NB4 (cell line): ENCODE measurements at regions not wholly inside any gene's neighbourhood (a gene's known extent, or its start where the extent isn't known, plus 50 kb on each side); places are given as distances from the start of the nearest gene placed in this dataset.

ENCODE experiments used
- MYC ChIP-seq: IDR thresholded peaks from 2 replicates; pipeline ENCODE4 v1.6.1; 2011; ENCODE audit warnings: low read depth, low read length
- POLR2A ChIP-seq: IDR thresholded peaks from 2 replicates; pipeline ENCODE4 v1.6.1; 2011; ENCODE audit warnings: mild to moderate bottlenecking; ENCODE audit not compliant: insufficient read length; ENCODE audit errors: extremely low read depth
- TF ChIP-seq, protein P1 (sequence below): IDR thresholded peaks from one replicate; pipeline ENCODE4 v1.5.1; 2012; ENCODE audit warnings: low read depth, low read length
- TF ChIP-seq, protein P2 (sequence below): IDR thresholded peaks from 2 replicates; pipeline ENCODE4 v1.6.1; 2011; ENCODE audit warnings: low read depth, low read length

DNA sequence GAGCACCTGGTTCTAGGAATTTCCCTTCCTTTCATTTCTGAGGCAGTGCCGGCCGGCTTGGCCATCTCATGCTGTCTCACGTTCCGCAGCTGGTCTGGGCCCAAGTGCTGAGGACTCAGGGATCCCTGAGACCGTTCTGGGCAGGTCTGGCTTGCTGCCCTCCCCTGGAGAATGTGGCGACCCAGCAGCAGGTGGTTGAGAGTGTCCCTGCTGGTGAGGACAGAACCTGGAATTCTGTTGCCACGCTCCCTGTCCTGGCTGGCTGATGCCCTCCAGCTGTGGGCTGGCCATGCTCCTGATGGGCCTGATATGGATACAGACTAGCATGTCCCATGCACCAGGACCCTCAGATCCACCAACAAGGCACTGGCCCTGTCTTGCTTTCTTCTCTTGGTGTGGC, 114.0 kb upstream of the C1QTNF9B start:
- TF ChIP-seq, protein P1, sequence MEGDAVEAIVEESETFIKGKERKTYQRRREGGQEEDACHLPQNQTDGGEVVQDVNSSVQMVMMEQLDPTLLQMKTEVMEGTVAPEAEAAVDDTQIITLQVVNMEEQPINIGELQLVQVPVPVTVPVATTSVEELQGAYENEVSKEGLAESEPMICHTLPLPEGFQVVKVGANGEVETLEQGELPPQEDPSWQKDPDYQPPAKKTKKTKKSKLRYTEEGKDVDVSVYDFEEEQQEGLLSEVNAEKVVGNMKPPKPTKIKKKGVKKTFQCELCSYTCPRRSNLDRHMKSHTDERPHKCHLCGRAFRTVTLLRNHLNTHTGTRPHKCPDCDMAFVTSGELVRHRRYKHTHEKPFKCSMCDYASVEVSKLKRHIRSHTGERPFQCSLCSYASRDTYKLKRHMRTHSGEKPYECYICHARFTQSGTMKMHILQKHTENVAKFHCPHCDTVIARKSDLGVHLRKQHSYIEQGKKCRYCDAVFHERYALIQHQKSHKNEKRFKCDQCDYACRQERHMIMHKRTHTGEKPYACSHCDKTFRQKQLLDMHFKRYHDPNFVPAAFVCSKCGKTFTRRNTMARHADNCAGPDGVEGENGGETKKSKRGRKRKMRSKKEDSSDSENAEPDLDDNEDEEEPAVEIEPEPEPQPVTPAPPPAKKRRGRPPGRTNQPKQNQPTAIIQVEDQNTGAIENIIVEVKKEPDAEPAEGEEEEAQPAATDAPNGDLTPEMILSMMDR, result no peak
- no peak for TF ChIP-seq POLR2A
- no peak for TF ChIP-seq MYC
- TF ChIP-seq, protein P2, sequence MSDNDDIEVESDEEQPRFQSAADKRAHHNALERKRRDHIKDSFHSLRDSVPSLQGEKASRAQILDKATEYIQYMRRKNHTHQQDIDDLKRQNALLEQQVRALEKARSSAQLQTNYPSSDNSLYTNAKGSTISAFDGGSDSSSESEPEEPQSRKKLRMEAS, result no peak
